Stimulated activated CD8-positive, alpha-beta memory T cell treated with anti-CD3 and anti-CD28 coated beads, Interleukin-7, amount 100 ng/mL, for 48 hours (primary cell): ENCODE measurements at regions not wholly inside any gene's neighbourhood (a gene's known extent, or its start where the extent isn't known, plus 50 kb on each side); places are given as distances from the start of the nearest gene placed in this dataset.

ENCODE experiments used
- DNase-seq, 2 donors: peaks; one replicate each; pipeline ENCODE4 v3.0.0-alpha.2; 2020; ENCODE audit warnings: low read depth in 1 of 2; ENCODE audit errors: extremely low read depth in 1 of 2

GRCh38 chr13:26967119-26968038, 204.2 kb downstream of the USP12 start:
- DNase-seq, result no peak

- DNase-seq, result no peak
Observed at GRCh38 chr13:26966701-26967080, 204.9 kb downstream of the USP12 start.

GRCh38 chr13:26965952-26966700, 205.5 kb downstream of the USP12 start:
- DNase-seq, result no peak

GRCh38 chr13:26964278-26965250, 204.0 kb upstream of the GPR12 start:
- DNase-seq, result no peak

GRCh38 chr13:26962671-26963070, 202.1 kb upstream of the GPR12 start:
- no peak for DNase-seq

- no peak for DNase-seq
Observed at GRCh38 chr13:26961890-26962615, 201.5 kb upstream of the GPR12 start.

GRCh38 chr13:26957182-26957581, 196.6 kb upstream of the GPR12 start:
- no peak for DNase-seq

GRCh38 chr13:26956522-26957142, 196.0 kb upstream of the GPR12 start:
- no peak for DNase-seq

- DNase-seq, result no peak
Observed at GRCh38 chr13:26954976-26955375, 194.4 kb upstream of the GPR12 start.

GRCh38 chr13:26953291-26953690, 192.7 kb upstream of the GPR12 start:
- DNase-seq, result no peak

- no peak for DNase-seq
Observed at GRCh38 chr13:26952551-26953143, 192.1 kb upstream of the GPR12 start.

GRCh38 chr13:26951581-26952177, 191.1 kb upstream of the GPR12 start:
- DNase-seq, result no peak

- no peak for DNase-seq
Observed at GRCh38 chr13:26950968-26951367, 190.4 kb upstream of the GPR12 start.

- no peak for DNase-seq
Observed at GRCh38 chr13:26950546-26950945, 190.0 kb upstream of the GPR12 start.

GRCh38 chr13:26949701-26950502, 189.3 kb upstream of the GPR12 start:
- no peak for DNase-seq

- DNase-seq, result no peak
Observed at GRCh38 chr13:26948353-26948752, 187.8 kb upstream of the GPR12 start.

- no peak for DNase-seq
Observed at GRCh38 chr13:26946684-26947343, 186.2 kb upstream of the GPR12 start.

GRCh38 chr13:26943748-26944147, 183.2 kb upstream of the GPR12 start:
- DNase-seq, result no peak
